ENCODE measurements at regions not wholly inside any gene's neighbourhood (a gene's known extent, or its start where the extent isn't known, plus 50 kb on each side); places are given as distances from the start of the nearest gene placed in this dataset.

DNA sequence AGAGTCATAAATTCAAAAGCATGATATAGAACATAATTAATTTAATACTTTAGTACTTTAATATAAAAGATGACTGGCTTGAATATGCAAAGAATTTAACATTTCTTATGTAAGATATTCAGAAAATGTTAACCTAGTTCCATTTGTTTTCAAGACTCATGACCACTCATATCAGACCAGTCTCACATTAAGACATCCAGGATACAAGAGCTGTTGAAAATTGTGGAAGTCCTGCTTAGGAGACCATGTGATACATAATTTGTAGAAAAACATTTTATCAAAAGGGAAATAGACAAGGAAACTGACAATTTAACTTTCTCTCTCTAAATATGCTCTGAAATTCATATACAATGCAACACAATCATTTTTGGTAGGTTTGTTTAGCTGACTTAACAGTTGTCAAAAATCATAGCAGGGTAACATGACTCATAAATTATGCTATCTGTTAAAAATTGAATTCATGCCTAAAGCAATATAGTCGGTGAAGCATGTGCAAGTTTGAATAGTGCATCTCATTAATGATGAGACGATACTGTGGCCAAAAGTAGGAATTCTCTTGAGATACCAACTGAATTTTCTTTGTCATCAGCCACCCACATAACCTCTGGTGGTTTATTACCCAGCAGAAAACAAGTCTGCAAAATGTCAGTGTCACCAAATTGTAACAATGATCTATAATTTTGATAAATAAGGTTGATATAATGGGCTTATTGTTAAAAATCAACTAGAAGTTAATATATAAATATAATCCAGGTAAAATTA lies 211.4 kb downstream of the GASK1B start:
- no peak for DNase-seq

DNA sequence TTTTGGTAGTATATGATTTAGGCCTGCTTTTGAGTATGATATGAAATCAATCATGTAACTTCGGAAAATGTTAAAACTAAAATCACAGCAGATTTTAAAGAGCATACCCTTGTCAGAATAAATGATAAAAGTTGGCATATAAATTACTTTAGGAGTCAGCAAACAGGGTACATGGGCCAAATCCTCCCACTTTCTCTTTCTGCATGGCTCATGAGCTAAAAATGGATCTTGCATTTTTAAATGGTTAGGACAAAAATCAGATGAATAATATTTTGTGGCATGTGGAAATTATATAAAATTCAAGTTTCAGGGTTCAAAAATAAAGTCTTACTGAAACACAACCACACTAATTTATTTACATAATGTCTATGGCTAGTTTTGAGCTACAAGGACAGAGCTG lies 214.9 kb downstream of the GASK1B start:
- no peak for DNase-seq

DNA sequence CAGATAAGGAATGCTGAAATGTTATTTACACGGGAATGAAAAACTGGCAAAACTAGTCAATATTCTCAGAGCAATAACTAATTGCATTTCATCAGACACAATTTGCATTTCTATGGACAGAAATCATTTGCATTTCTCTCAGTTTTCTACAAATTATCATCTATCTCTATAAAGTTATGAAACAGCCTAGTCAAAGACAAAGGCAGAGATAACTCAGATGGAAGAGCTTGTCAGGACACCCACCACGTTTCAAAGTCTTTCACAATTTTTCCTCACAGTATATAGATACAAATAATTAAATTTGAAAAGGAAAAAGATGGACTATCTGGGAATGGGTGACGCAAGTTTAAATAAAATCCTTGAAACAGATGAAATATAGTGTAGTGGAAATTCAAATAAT lies 230.8 kb downstream of the GASK1B start:
- no peak for DNase-seq

GRCh38 chr4:157934151-157934550 lies 238.7 kb downstream of the GASK1B start:
- no peak for DNase-seq

DNA sequence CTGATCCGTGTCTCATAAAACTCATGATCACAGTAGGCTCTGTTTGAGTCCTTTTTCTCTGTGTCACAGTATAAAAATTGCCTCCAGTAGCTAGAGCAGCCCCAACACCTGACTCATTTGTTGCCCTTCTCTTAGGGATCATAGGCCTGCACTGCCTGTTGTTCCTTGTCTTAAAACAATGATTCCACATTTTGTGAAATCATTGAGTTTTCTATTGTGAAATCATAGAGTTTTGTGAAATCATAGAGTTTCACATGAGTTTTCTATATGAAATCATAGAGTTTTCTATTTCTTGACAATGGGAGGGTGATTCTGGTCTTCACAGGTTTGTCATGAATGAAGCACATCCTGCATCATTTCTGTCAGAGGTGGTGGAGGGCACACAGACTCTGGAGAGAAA lies 239.9 kb downstream of the GASK1B start:
- no peak for DNase-seq

DNA sequence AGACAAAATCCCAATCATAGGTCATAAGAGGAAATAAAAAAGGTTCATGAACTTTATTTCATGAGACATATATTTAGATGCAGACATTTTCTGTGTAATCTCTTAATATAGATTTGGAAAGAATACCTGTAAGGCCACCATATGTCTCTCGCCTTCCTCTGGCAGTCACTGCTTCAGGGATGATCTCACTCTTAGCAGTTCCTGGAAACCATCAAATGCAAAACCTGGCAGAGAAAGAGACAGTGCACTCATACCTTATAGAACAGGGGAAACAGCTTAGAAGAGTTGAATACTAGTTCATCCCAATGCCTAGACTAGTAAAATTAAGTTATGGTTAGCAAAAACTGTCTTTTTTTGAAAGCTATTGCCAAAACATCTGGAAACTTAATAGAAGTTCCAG lies 243.3 kb downstream of the GASK1B start:
- no peak for DNase-seq

DNA sequence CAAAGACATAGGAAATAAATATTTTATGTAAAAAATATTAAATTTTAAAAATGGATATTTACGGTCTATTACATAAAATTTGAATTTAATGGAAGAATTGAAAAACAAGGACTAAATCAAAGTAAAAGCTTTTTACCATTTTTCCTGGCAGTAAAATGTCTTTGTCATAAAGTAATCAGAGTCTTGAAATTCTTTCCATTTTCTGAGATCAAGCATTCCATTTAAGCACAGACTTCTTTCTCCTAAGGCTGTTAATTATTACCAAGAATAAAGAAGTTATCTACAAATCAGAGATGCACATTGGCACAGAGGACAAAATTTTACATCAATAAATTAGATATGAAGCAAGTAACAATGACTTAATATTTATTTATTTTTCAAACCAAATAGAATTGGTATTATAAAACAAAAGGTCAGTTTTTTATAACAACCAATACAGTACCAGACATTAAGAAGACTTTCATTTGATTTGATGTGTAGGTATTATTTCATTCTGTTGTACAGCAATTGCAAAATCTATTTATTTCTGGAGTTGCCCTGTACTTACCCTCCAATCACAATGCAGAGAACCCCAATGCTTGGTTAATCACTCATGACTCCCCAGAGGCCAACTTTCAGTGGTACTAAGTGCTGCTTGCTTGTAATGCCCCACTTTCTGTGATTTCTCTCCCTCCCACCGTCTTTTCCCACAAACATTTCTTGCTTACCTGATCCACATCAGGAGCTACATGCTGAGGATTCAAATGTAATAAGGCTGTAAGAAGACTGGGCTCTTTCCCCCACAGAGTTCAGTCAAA lies 254.6 kb downstream of the GASK1B start:
- DNase-seq: no peak

DNA sequence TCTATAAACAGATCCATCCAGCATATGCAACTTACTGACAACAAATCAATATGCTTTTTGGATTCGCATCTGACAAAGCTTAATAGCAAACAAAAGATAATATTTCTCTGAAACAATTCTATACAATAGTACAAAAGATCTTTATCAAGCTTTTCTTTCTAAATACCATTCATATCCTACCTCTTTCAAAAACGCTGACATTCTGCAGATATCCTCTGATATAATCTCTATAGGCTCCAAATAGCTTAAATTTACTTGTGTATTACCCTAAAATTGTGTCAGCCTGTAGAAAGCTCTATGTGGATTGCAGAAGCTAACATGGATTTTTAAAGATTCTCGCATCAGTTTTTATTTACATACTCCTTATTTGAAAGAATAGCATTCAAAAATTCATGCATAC lies 260.6 kb downstream of the GASK1B start:
- DNase-seq: no peak

DNA sequence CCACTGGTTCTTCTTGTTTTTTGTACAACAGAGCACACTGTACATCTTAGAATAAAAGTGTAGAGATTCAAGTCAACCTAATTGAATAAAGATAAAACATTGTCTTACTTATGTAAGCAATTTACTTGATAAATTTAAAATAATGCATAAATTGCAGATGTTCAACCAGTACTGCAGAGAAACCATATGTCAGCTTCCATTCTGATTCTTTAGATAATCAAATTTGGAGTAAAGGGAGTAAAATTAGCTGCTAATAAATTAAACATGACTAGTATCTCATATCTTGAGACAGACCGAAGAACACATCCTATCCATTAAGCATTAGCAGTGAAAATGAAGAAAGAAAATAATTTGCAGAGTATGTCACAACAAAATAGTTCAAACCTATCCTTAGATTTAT lies 261.2 kb downstream of the GASK1B start:
- DNase-seq: no peak

DNA sequence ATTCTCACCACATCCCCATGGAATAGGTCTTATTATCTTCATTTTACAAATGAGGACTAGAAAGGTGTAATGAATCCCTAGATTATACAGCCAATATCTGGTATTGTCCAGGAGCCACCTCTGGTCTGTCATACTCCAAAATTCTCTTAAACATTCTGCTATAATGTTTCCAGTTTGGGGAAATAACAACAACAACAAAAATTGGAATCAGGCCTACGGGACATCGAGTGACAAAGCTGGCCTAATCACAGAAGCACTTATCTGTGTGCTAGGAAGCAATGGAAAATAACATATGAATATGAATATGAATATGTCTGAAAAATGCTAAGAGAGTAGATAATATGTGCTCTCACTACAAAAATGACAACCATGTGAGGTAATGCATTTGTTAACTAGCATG lies 264.1 kb downstream of the GASK1B start:
- no peak for DNase-seq

- DNase-seq: no peak
Observed at GRCh38 chr4:157908031-157908430, 264.8 kb downstream of the GASK1B start.

- DNase-seq: no peak
Observed at GRCh38 chr4:157907226-157907946, 265.4 kb downstream of the GASK1B start.

DNA sequence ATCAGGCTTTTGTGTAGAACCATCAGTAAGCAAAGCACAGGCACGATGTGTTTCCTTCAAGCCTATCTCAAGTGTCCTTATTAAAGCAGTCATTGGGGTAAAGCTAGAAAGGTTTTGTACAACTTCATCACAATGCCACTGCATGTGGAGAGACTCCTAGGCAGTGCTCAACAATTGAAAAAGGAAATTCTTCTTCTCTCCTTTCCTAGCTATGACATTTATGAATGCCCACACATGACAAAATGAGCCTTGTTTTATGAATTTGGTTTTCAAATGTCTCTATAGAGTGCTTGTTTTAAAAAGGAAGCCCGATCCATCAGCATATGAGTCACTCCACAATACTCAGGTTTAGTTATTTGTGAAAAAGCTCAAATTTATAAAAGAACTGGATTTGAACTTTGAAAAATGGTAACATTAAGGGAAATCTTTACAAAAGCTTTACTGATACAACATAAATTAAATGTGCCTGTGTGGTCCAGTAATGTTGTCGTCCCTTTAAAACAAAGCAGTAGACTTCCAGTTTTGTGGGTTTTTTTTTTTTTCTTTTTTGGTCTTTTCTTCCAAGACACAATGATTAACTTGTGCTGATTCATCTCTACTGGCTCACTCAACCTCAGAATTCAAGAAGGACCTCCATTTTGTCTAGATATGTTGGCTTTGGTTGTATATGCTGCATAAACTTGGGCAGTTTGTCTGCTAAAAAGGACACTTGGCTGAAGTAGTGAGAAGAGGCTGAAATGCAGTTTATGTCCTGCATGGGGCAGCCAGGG lies 273.8 kb downstream of the GASK1B start:
- DNase-seq: no peak

- no peak for DNase-seq
Observed at GRCh38 chr4:157897855-157898370, 274.9 kb downstream of the GASK1B start.

DNA sequence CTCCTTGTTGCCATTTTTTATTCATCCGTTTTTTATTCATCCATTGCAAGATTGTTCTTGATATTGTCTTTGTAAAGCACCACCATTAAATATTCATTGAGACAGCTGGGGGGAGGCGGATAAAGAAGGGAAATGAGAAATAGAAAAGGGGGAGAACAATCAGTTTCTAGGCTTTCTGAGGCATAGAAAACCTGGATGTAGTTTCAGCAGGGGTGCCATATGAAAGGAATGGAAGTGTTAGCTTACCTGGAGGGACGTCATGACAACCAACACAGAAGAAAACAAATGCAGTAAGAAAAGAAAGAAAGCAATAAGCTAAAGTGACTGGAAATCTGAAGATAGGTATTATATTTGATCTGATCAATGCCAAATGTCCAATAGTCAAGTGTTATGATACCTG lies 276.1 kb downstream of the GASK1B start:
- DNase-seq: no peak

DNA sequence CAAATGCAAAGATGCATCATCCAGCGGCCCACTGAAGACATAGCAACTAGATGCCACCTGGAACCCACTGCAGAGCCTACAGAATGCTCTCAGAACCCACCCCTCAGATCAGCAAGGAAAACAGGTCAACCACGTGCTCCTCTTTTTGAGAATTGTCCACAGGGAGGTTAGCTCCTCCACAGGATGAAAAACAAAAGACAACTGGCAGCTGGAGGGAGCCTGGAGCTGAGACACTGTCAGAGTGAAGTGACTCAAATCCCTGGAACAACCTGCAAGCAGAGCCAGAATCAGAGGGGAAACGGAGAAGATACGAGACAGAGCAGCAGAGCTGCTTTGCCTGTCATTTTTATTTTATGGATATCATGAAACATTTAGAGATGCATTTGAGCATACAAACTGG lies 277.6 kb downstream of the GASK1B start:
- DNase-seq: no peak

DNA sequence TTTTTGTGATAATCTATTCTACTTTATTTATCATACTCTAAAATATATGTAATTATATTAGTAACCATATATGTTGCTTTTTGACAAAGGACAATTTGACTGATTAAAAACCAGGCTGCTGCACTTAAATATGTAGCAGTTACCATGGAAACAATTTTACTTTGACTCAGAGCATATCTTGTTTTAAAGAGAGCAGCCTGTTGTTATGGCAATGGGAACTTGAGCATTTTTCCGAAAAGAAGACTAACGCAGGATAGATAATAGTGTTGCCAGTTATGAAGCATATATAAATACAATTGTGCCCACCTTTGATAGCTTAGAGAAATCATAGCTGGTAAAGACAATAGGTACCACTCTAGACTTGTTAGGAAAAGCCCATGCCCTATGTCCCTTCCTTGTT lies 283.0 kb downstream of the GASK1B start:
- no peak for DNase-seq

GRCh38 chr4:157888281-157888680 lies 284.5 kb downstream of the GASK1B start:
- DNase-seq: no peak

DNA sequence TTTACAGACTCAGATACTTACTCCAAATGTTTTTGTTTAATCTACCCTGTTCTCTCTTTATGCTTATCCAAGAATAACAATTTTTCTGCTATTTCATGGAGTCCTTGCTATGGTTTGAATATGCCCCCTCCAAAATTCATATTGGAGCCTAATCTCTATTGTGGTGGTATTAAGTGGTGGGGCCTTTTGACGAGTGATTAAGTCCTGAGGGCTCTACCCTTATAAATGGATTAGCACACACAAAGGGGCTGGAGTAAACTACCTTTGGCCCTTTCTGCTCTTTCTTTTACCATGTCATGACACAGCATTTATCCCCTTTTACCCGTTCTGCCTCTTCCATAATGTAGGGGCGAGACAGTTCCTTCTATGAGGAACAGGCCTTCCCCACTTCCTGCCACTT lies 285.5 kb downstream of the GASK1B start:
- no peak for DNase-seq

DNA sequence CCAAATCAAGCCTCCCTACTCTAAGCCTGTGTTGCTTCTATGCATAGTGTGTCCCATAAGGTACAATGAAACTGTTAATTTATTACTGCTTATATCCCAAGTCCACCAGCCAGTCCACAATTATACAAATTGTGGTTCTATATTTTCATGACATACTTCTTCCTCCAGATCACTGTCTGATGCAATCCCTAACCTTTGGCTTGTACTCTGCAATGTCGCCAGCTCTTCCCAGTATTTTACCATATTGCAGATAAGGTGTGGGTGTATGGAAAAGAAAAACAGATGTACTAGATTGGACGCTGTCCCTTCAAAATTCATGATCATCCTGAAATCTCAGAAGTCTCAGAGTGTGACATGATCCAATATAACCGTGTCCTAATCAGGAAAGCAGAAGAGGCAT lies 286.2 kb downstream of the GASK1B start:
- DNase-seq: no peak

- no peak for DNase-seq
Observed at GRCh38 chr4:157885811-157886210, 287.0 kb downstream of the GASK1B start.

- no peak for DNase-seq
Observed at GRCh38 chr4:157882901-157883300, 289.9 kb downstream of the GASK1B start.

DNA sequence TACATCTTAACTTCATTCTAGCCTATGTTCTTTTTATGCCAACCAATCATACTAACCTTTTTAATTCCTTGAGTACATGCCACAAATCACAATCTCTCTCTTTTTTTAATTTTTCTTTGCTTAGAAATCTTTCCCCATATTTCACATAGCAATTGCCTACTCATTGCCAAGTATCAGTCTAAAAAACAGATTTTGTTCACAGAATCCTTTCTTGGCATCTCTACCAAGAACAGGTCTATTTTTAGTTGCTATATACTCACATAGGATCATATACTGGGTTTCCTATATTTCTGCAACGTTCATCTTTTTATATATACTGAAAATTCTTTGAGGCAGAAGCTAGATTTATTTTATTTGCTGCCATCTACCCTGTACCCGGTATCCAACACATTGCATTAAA lies 292.1 kb downstream of the GASK1B start:
- DNase-seq: no peak

All from activated CD4-positive, alpha-beta T cell treated with anti-CD3 and anti-CD28 coated beads for 4 hours (primary cell).